Memory B cell (primary cell): ENCODE measurements at regions not wholly inside any gene's neighbourhood (a gene's known extent, or its start where the extent isn't known, plus 50 kb on each side); places are given as distances from the start of the nearest gene placed in this dataset.
"Not testable (repeated sequence)": the region's sequence is repeated elsewhere in the genome, so short reads cannot be mapped to it uniquely, and the experiment has no call there.

Experiments used
- ATAC-seq: fragments of 150-1000 bp; cut with Tn5 transposase; 2 replicates; pipeline ENCODE4 v1.10.0; 2021; ENCODE audit warnings: low read depth, mild to moderate bottlenecking, moderate library complexity
- DNase-seq, 2 donors: peaks; one replicate each; pipeline ENCODE4 v3.0.0; 2022; ENCODE audit warnings: low spot score in 2 of 2
- H3K27ac Mint-ChIP-seq: one replicate; pipeline ENCODE4 v1.8.0; 2022; ENCODE audit warnings: mild to moderate bottlenecking, moderate library complexity, mixed read lengths
- H3K27me3 Mint-ChIP-seq: one replicate; pipeline ENCODE4 v1.8.0; 2022; ENCODE audit warnings: mixed read lengths
- H3K36me3 Mint-ChIP-seq: one replicate; pipeline ENCODE4 v1.8.0; 2022; ENCODE audit warnings: mild to moderate bottlenecking, mixed read lengths
- H3K4me1 Mint-ChIP-seq: one replicate; pipeline ENCODE4 v1.8.0; 2022; ENCODE audit warnings: mixed read lengths
- H3K4me3 Mint-ChIP-seq: one replicate; pipeline ENCODE4 v1.8.0; 2022; ENCODE audit warnings: mild to moderate bottlenecking, moderate library complexity, mixed read lengths
- H3K9me3 Mint-ChIP-seq: one replicate; pipeline ENCODE4 v1.8.0; 2022; ENCODE audit warnings: mixed read lengths

- DNase-seq (no peak), ATAC-seq (no peak)
- Mint-ChIP-seq H3K36me3 (no peaks in the 10 kb centered on the region), H3K4me1 (no peaks in the 10 kb centered on the region), H3K27ac (no peak overlapping the region), H3K27me3 (peaks cover 12% of the 10 kb centered on the region), H3K9me3 (no peaks in the 10 kb centered on the region), H3K4me3 (no peak overlapping the region)
Measured at GRCh38 chr5:142408981-142409481, 84.2 kb upstream of the SPRY4 start.

GRCh38 chr5:142408536-142408935 lies 83.7 kb upstream of the SPRY4 start:
- Mint-ChIP-seq H3K27ac (no peak overlapping the region), H3K9me3 (no peaks in the 10 kb centered on the region), H3K27me3 (peaks cover 12% of the 10 kb centered on the region), H3K4me3 (no peak overlapping the region), H3K4me1 (no peaks in the 10 kb centered on the region), H3K36me3 (no peaks in the 10 kb centered on the region)
- no peak for DNase-seq
- ATAC-seq: no peak

- Mint-ChIP-seq H3K27me3 (peaks cover 12% of the 10 kb centered on the region), H3K4me1 (peaks cover 3% of the 10 kb centered on the region), H3K4me3 (no peak overlapping the region), H3K9me3 (peaks cover 2% of the 10 kb centered on the region), H3K36me3 (no peaks in the 10 kb centered on the region), H3K27ac (no peak overlapping the region)
- no peak for ATAC-seq
- DNase-seq: no peak
Measured at GRCh38 chr5:142405814-142406395, 81.1 kb upstream of the SPRY4 start.

GRCh38 chr5:142405023-142405422 lies 80.2 kb upstream of the SPRY4 start:
- Mint-ChIP-seq H3K9me3 (peaks cover 2% of the 10 kb centered on the region), H3K27me3 (peaks cover 13% of the 10 kb centered on the region), H3K4me1 (peaks cover 3% of the 10 kb centered on the region), H3K4me3 (no peak overlapping the region), H3K36me3 (no peaks in the 10 kb centered on the region), H3K27ac (no peak overlapping the region)
- ATAC-seq: no peak
- DNase-seq: no peak

- DNase-seq: no peak
- ATAC-seq: no peak
Measured at GRCh38 chr5:142404046-142404477, 79.2 kb upstream of the SPRY4 start.

GRCh38 chr5:142403583-142403982 lies 78.8 kb upstream of the SPRY4 start:
- DNase-seq: no peak
- Mint-ChIP-seq H3K4me3 (no peak overlapping the region), H3K27ac (no peak overlapping the region), H3K27me3 (peaks cover 12% of the 10 kb centered on the region), H3K4me1 (peaks cover 3% of the 10 kb centered on the region), H3K36me3 (no peaks in the 10 kb centered on the region), H3K9me3 (peaks cover 2% of the 10 kb centered on the region)
- no peak for ATAC-seq

More at GRCh38 chr5:142404046-142404477, 79.2 kb upstream of the SPRY4 start:
- Mint-ChIP-seq H3K36me3 (no peaks in the 10 kb centered on the region), H3K9me3 (peaks cover 2% of the 10 kb centered on the region), H3K27ac (no peak overlapping the region), H3K27me3 (peaks cover 14% of the 10 kb centered on the region), H3K4me1 (peaks cover 3% of the 10 kb centered on the region), H3K4me3 (no peak overlapping the region)

GRCh38 chr5:142402752-142403318 lies 78.0 kb upstream of the SPRY4 start:
- no peak overlapping the region for H3K27ac Mint-ChIP-seq

GRCh38 chr5:142400415-142400814 lies 75.6 kb upstream of the SPRY4 start:
- peaks cover 7% of the 10 kb centered on the region for H3K36me3 Mint-ChIP-seq
- H3K4me1 Mint-ChIP-seq: peaks cover 3% of the 10 kb centered on the region
- H3K9me3 Mint-ChIP-seq: peaks cover 17% of the 10 kb centered on the region
- ATAC-seq (no peak), DNase-seq (no peak)
- H3K27me3 Mint-ChIP-seq: peaks cover 19% of the 10 kb centered on the region
- no peak overlapping the region for H3K27ac Mint-ChIP-seq
- H3K4me3 Mint-ChIP-seq: no peak overlapping the region

More at GRCh38 chr5:142402752-142403318, 78.0 kb upstream of the SPRY4 start:
- Mint-ChIP-seq H3K4me3 (no peak overlapping the region), H3K36me3 (no peaks in the 10 kb centered on the region), H3K4me1 (peaks cover 3% of the 10 kb centered on the region), H3K27me3 (peaks cover 12% of the 10 kb centered on the region), H3K9me3 (peaks cover 2% of the 10 kb centered on the region)
- no peak for DNase-seq
- ATAC-seq: no peak

- H3K4me3 Mint-ChIP-seq: no peak overlapping the region
- no peak overlapping the region for H3K27ac Mint-ChIP-seq
- peaks cover 19% of the 10 kb centered on the region for H3K9me3 Mint-ChIP-seq
- H3K27me3 Mint-ChIP-seq: peaks cover 17% of the 10 kb centered on the region
- DNase-seq: no peak
- no peak for ATAC-seq
- peaks cover 7% of the 10 kb centered on the region for H3K36me3 Mint-ChIP-seq
- peaks cover 3% of the 10 kb centered on the region for H3K4me1 Mint-ChIP-seq
Measured at GRCh38 chr5:142399891-142400290, 75.1 kb upstream of the SPRY4 start.

- Mint-ChIP-seq H3K36me3 (peaks cover 7% of the 10 kb centered on the region), H3K9me3 (peaks cover 19% of the 10 kb centered on the region), H3K4me1 (peaks cover 3% of the 10 kb centered on the region), H3K4me3 (no peak overlapping the region), H3K27me3 (peaks cover 11% of the 10 kb centered on the region), H3K27ac (no peak overlapping the region)
- no peak for DNase-seq
- ATAC-seq: no peak
Measured at GRCh38 chr5:142398730-142399055, 73.9 kb upstream of the SPRY4 start.

GRCh38 chr5:142398011-142398729 lies 73.3 kb upstream of the SPRY4 start:
- peaks cover 19% of the 10 kb centered on the region for H3K9me3 Mint-ChIP-seq
- H3K27me3 Mint-ChIP-seq: peaks cover 12% of the 10 kb centered on the region
- not testable (repeated sequence) for ATAC-seq, DNase-seq, H3K27ac Mint-ChIP-seq, H3K4me3 Mint-ChIP-seq, H3K36me3 Mint-ChIP-seq, H3K4me1 Mint-ChIP-seq

- Mint-ChIP-seq H3K9me3 (peaks cover 18% of the 10 kb centered on the region), H3K4me3 (no peak overlapping the region), H3K36me3 (peaks cover 7% of the 10 kb centered on the region), H3K27ac (no peak overlapping the region), H3K27me3 (peaks cover 12% of the 10 kb centered on the region), H3K4me1 (no peaks in the 10 kb centered on the region)
- DNase-seq (no peak), ATAC-seq (no peak)
Measured at GRCh38 chr5:142397178-142397577, 72.4 kb upstream of the SPRY4 start.

- Mint-ChIP-seq H3K4me1 (no peaks in the 10 kb centered on the region), H3K4me3 (no peak overlapping the region), H3K27me3 (peaks cover 15% of the 10 kb centered on the region), H3K27ac (no peak overlapping the region), H3K9me3 (peaks cover 20% of the 10 kb centered on the region), H3K36me3 (peaks cover 7% of the 10 kb centered on the region)
- ATAC-seq: no peak
- no peak for DNase-seq
Measured at GRCh38 chr5:142396436-142397038, 71.7 kb upstream of the SPRY4 start.

GRCh38 chr5:142395334-142395733 lies 70.5 kb upstream of the SPRY4 start:
- no peak for DNase-seq
- Mint-ChIP-seq H3K4me3 (no peak overlapping the region), H3K27me3 (peaks cover 19% of the 10 kb centered on the region), H3K4me1 (no peaks in the 10 kb centered on the region), H3K9me3 (peaks cover 20% of the 10 kb centered on the region), H3K27ac (no peak overlapping the region), H3K36me3 (peaks cover 7% of the 10 kb centered on the region)
- ATAC-seq: no peak
